ENCODE measurements at regions not wholly inside any gene's neighbourhood (a gene's known extent, or its start where the extent isn't known, plus 50 kb on each side); places are given as distances from the start of the nearest gene placed in this dataset.

- TF ChIP-seq, protein P1, sequence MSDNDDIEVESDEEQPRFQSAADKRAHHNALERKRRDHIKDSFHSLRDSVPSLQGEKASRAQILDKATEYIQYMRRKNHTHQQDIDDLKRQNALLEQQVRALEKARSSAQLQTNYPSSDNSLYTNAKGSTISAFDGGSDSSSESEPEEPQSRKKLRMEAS (IDR thresholded peaks at IDR 0.05): no peak
- TF ChIP-seq YY1 (IDR thresholded peaks at IDR 0.05; ENCODE audit: extremely low read depth, insufficient replicate concordance, low read depth, low read length) (no peak), SIN3A (IDR thresholded peaks at IDR 0.05; ENCODE audit: low read depth) (no peak), ZNF274 (IDR thresholded peaks at IDR 0.05; ENCODE audit: low read depth, low read length) (no peak)
Observed at GRCh38 chr1:219397511-219397910, 215.4 kb downstream of the ZC3H11B start (continued).

GRCh38 chr1:219391297-219391696, 217.6 kb downstream of the LYPLAL1 start:
- no peak overlapping the region for H3K27ac ChIP-seq (ENCODE audit: low read depth, low read length)
- intact Hi-C loops (cut with micrococcal nuclease): no loop called here

More at GRCh38 chr1:219391297-219391696, 217.6 kb downstream of the LYPLAL1 start:
- Histone ChIP-seq H3K9ac (ENCODE audit: low read length) (no peak overlapping the region), H3K27me3 (ENCODE audit: insufficient read depth, low read length) (no peaks in the 10 kb centered on the region), H3K9me3 (ENCODE audit: control insufficient read depth in 1 of 2, insufficient read depth in 1 of 2, low read depth in 1 of 2, low read length in 2 of 2) (no peaks in the 10 kb centered on the region), H3K4me1 (ENCODE audit: control insufficient read depth in 1 of 2, insufficient read depth in 2 of 2, low read length in 2 of 2) (no peaks in the 10 kb centered on the region), H3K79me2 (ENCODE audit: insufficient read depth, low read length) (no peaks in the 10 kb centered on the region), H3K4me3 (replicated peaks in 1 of 2; ENCODE audit: low read depth in 1 of 2, low read length in 2 of 2) (no peak overlapping the region), H3K4me2 (ENCODE audit: low read length) (no peak overlapping the region), H2AFZ (ENCODE audit: low read depth, low read length, poor library complexity, severe bottlenecking) (no peak overlapping the region), H3K9me2 (ENCODE audit: insufficient read depth) (no peaks in the 10 kb centered on the region), H4K20me1 (ENCODE audit: insufficient read depth) (no peaks in the 10 kb centered on the region), H3K36me3 (ENCODE audit: control insufficient read depth in 1 of 2, insufficient read depth in 2 of 2, low read length in 2 of 2) (no peaks in the 10 kb centered on the region)
- ATAC-seq (no peak), DNase-seq (ENCODE audit: low read depth, low spot score) (no peak)
- BruUV-seq (replicated peaks): no TSS peak
- CTCF ChIA-PET: no interaction called here
- no peak for TF ChIP-seq CTCF (IDR thresholded peaks at IDR 0.05 in 2 of 3, conservative IDR thresholded peaks at IDR 0.05 in 1 of 3; ENCODE audit: borderline replicate concordance in 1 of 3, insufficient read depth in 1 of 3, low read depth in 2 of 3, low read length in 2 of 3)
- TF ChIP-seq, protein P2, sequence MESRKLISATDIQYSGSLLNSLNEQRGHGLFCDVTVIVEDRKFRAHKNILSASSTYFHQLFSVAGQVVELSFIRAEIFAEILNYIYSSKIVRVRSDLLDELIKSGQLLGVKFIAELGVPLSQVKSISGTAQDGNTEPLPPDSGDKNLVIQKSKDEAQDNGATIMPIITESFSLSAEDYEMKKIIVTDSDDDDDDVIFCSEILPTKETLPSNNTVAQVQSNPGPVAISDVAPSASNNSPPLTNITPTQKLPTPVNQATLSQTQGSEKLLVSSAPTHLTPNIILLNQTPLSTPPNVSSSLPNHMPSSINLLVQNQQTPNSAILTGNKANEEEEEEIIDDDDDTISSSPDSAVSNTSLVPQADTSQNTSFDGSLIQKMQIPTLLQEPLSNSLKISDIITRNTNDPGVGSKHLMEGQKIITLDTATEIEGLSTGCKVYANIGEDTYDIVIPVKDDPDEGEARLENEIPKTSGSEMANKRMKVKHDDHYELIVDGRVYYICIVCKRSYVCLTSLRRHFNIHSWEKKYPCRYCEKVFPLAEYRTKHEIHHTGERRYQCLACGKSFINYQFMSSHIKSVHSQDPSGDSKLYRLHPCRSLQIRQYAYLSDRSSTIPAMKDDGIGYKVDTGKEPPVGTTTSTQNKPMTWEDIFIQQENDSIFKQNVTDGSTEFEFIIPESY (IDR thresholded peaks at IDR 0.05; ENCODE audit: extremely low read depth, insufficient replicate concordance, low read length): no peak
- TF ChIP-seq SP1 (IDR thresholded peaks at IDR 0.05; ENCODE audit: low read depth): no peak
- no peak for TF ChIP-seq ZFX (IDR thresholded peaks at IDR 0.05)
- RAD21 ChIA-PET (ENCODE audit: low non-redundant PET in 1 of 2, low total read pairs in 2 of 2, uncharacterized antibody in 2 of 2, unreplicated experiment in 2 of 2): no interaction called here
- POLR2A ChIA-PET: no interaction called here

All from HCT116 (cell line).